ENCODE measurements at regions not wholly inside any gene's neighbourhood (a gene's known extent, or its start where the extent isn't known, plus 50 kb on each side); places are given as distances from the start of the nearest gene placed in this dataset.

GRCh38 chr2:122598784-122599183, 843.3 kb downstream of the TSN start (continued):
- TF ChIP-seq RERE (CRISPR knock-in tag; IDR thresholded peaks at IDR 0.05; ENCODE audit: borderline replicate concordance) (no peak), CEBPG (CRISPR knock-in tag; IDR thresholded peaks at IDR 0.05) (no peak), CEBPG (tag; conservative IDR thresholded peaks at IDR 0.05 in 1 of 2, IDR thresholded peaks at IDR 0.05 in 1 of 2) (no peak)

- H3K36me3 ChIP-seq (ENCODE audit: control insufficient read depth, insufficient read depth, low read length): no peaks in the 10 kb centered on the region
- no peaks in the 10 kb centered on the region for H4K20me1 ChIP-seq (replicated peaks; ENCODE audit: control insufficient read depth, insufficient read depth, low read length)
- H3K9me3 ChIP-seq (replicated peaks; ENCODE audit: control insufficient read depth, insufficient read depth, low read depth, low read length): 0 out of 2 replicates have a peak, but pooled peaks cover 1% of the 10 kb centered on the region
- no peak overlapping the region for H2AFZ ChIP-seq (ENCODE audit: low read depth, low read length)
- H3K4me2 ChIP-seq (ENCODE audit: insufficient read depth, low read length): no peak overlapping the region
- intact Hi-C loops (cut with micrococcal nuclease): no loop called here
- in situ Hi-C loops (cut with MboI): no loop called here
- H3K9ac ChIP-seq (ENCODE audit: insufficient read depth in 1 of 2, low read depth in 2 of 2, low read length in 2 of 2): no peak overlapping the region
- H3K27ac ChIP-seq (ENCODE audit: extremely low read depth, low read depth, low read length): no peak overlapping the region
- H3K27me3 ChIP-seq (ENCODE audit: control insufficient read depth in 2 of 2, insufficient read depth in 2 of 2, low read length in 2 of 2): no peaks in the 10 kb centered on the region
- WGBS (ENCODE audit: insufficient coverage, low coverage, missing lambda C conversion rate): 0% methylated on average over 3 of the region's 3 CpGs
- H3K4me3 ChIP-seq: no peak overlapping the region
- ATAC-seq (no peak), DNase-seq (ENCODE audit: extremely low read depth in 1 of 4, low spot score in 3 of 4) (no peak), FAIRE-seq (no peak)
- ChIA-PET POLR2A (no interaction called here), CTCF (ENCODE audit: low intra/inter-chr PET ratio) (no interaction called here)
- no TSS peak for BruUV-seq (replicated peaks)
- H3K79me2 ChIP-seq (ENCODE audit: control insufficient read depth, insufficient read depth, low read length): no peaks in the 10 kb centered on the region
- H3K4me1 ChIP-seq (replicated peaks in 1 of 2; ENCODE audit: control insufficient read depth in 2 of 2, insufficient read depth in 2 of 2, low read length in 2 of 2): no peaks in the 10 kb centered on the region
- H3K9me1 ChIP-seq (ENCODE audit: control insufficient read depth, insufficient read depth, low read length): no peaks in the 10 kb centered on the region
- TF ChIP-seq VEZF1 (CRISPR knock-in tag; IDR thresholded peaks at IDR 0.05) (no peak), ZMIZ1 (IDR thresholded peaks at IDR 0.05; ENCODE audit: low read depth in 2 of 2, low read length in 2 of 2) (no peak)
Observed at GRCh38 chr2:122610948-122611609, 855.6 kb downstream of the TSN start.
